Right kidney (tissue), 1 donor: ENCODE measurements at regions not wholly inside any gene's neighbourhood (a gene's known extent, or its start where the extent isn't known, plus 50 kb on each side); places are given as distances from the start of the nearest gene placed in this dataset.

Experiments
- DNase-seq: peaks from one replicate; pipeline ENCODE4 v3.0.0-alpha.2; 2016

GRCh38 chr16:74094514-74094913, 202.1 kb upstream of the PSMD7 start:
- DNase-seq: no peak

GRCh38 chr16:74092336-74092735, 204.3 kb upstream of the PSMD7 start:
- no peak for DNase-seq

GRCh38 chr16:74090871-74091270, 205.7 kb upstream of the PSMD7 start:
- no peak for DNase-seq

GRCh38 chr16:74083541-74083940, 213.1 kb upstream of the PSMD7 start:
- no peak for DNase-seq

GRCh38 chr16:74080311-74080710, 216.3 kb upstream of the PSMD7 start:
- DNase-seq: no peak

- no peak for DNase-seq
Observed at GRCh38 chr16:74079232-74079586, 217.4 kb upstream of the PSMD7 start.

- DNase-seq: no peak
Observed at GRCh38 chr16:74078511-74079231, 217.9 kb upstream of the PSMD7 start.

- DNase-seq: no peak
Observed at GRCh38 chr16:74076568-74076967, 220.0 kb upstream of the PSMD7 start.

- no peak for DNase-seq
Observed at GRCh38 chr16:74075393-74075792, 221.2 kb upstream of the PSMD7 start.

- DNase-seq: no peak
Observed at GRCh38 chr16:74073456-74073855, 223.2 kb upstream of the PSMD7 start.

- no peak for DNase-seq
Observed at GRCh38 chr16:74071996-74072535, 224.5 kb upstream of the PSMD7 start.

GRCh38 chr16:74070237-74070636, 226.4 kb upstream of the PSMD7 start:
- DNase-seq: no peak

GRCh38 chr16:74064120-74064735, 232.4 kb upstream of the PSMD7 start:
- DNase-seq: no peak

- DNase-seq: no peak
Observed at GRCh38 chr16:74053826-74054225, 242.8 kb upstream of the PSMD7 start.

GRCh38 chr16:74053312-74053711, 243.3 kb upstream of the PSMD7 start:
- no peak for DNase-seq

GRCh38 chr16:74052016-74052415, 244.6 kb upstream of the PSMD7 start:
- DNase-seq: no peak

- no peak for DNase-seq
Observed at GRCh38 chr16:74049027-74049426, 247.6 kb upstream of the PSMD7 start.

- no peak for DNase-seq
Observed at GRCh38 chr16:74046524-74046923, 250.1 kb upstream of the PSMD7 start.

- no peak for DNase-seq
Observed at GRCh38 chr16:74045513-74045912, 251.1 kb upstream of the PSMD7 start.

GRCh38 chr16:74035816-74036215, 260.8 kb upstream of the PSMD7 start:
- DNase-seq: no peak

GRCh38 chr16:74034862-74035261, 261.8 kb upstream of the PSMD7 start:
- no peak for DNase-seq

GRCh38 chr16:74034200-74034599, 262.4 kb upstream of the PSMD7 start:
- no peak for DNase-seq

GRCh38 chr16:74033441-74033995, 263.1 kb upstream of the PSMD7 start:
- DNase-seq: no peak

- no peak for DNase-seq
Observed at GRCh38 chr16:74031551-74031950, 265.1 kb upstream of the PSMD7 start.
